ENCODE measurements at regions not wholly inside any gene's neighbourhood (a gene's known extent, or its start where the extent isn't known, plus 50 kb on each side); places are given as distances from the start of the nearest gene placed in this dataset.

GRCh38 chr5:159456722-159457465 is 126.6 kb upstream of the IL12B start:
- no peaks in the 10 kb centered on the region for H3K9me3 Mint-ChIP-seq (ENCODE audit: unreplicated experiment)
- no peak overlapping the region for H3K4me3 Mint-ChIP-seq (ENCODE audit: unreplicated experiment)
- no peak for TF ChIP-seq CTCF (IDR thresholded peaks at IDR 0.05; ENCODE audit: unreplicated experiment)
- H3K27ac Mint-ChIP-seq (ENCODE audit: unreplicated experiment): no peak overlapping the region
- DNase-seq (ENCODE audit: low spot score): no peak
- no peaks in the 10 kb centered on the region for H3K4me1 Mint-ChIP-seq (ENCODE audit: unreplicated experiment)
- H3K36me3 Mint-ChIP-seq (ENCODE audit: low read depth, unreplicated experiment): no peaks in the 10 kb centered on the region
- H3K27me3 Mint-ChIP-seq (ENCODE audit: unreplicated experiment): no peaks in the 10 kb centered on the region

- Mint-ChIP-seq H3K27me3 (ENCODE audit: unreplicated experiment) (no peaks in the 10 kb centered on the region), H3K9me3 (ENCODE audit: unreplicated experiment) (no peaks in the 10 kb centered on the region), H3K36me3 (ENCODE audit: low read depth, unreplicated experiment) (no peaks in the 10 kb centered on the region), H3K4me3 (ENCODE audit: unreplicated experiment) (no peak overlapping the region), H3K4me1 (ENCODE audit: unreplicated experiment) (no peaks in the 10 kb centered on the region), H3K27ac (ENCODE audit: unreplicated experiment) (no peak overlapping the region)
- no peak for DNase-seq (ENCODE audit: low spot score)
- no peak for TF ChIP-seq CTCF (IDR thresholded peaks at IDR 0.05; ENCODE audit: unreplicated experiment)
These were observed 128.0 kb upstream of the IL12B start for GRCh38 chr5:159458217-159458711.

- Mint-ChIP-seq H3K36me3 (ENCODE audit: low read depth, unreplicated experiment) (no peaks in the 10 kb centered on the region), H3K4me3 (ENCODE audit: unreplicated experiment) (no peak overlapping the region), H3K9me3 (ENCODE audit: unreplicated experiment) (no peaks in the 10 kb centered on the region), H3K27ac (ENCODE audit: unreplicated experiment) (no peak overlapping the region), H3K27me3 (ENCODE audit: unreplicated experiment) (no peaks in the 10 kb centered on the region), H3K4me1 (ENCODE audit: unreplicated experiment) (no peaks in the 10 kb centered on the region)
- TF ChIP-seq CTCF (IDR thresholded peaks at IDR 0.05; ENCODE audit: unreplicated experiment): no peak
- DNase-seq (ENCODE audit: low spot score): no peak
These were observed 128.9 kb upstream of the IL12B start for GRCh38 chr5:159459132-159459627.

GRCh38 chr5:159459951-159460538 is 129.8 kb upstream of the IL12B start:
- Mint-ChIP-seq H3K27me3 (ENCODE audit: unreplicated experiment) (no peaks in the 10 kb centered on the region), H3K36me3 (ENCODE audit: low read depth, unreplicated experiment) (no peaks in the 10 kb centered on the region), H3K27ac (ENCODE audit: unreplicated experiment) (no peak overlapping the region), H3K4me1 (ENCODE audit: unreplicated experiment) (no peaks in the 10 kb centered on the region), H3K4me3 (ENCODE audit: unreplicated experiment) (no peak overlapping the region), H3K9me3 (ENCODE audit: unreplicated experiment) (no peaks in the 10 kb centered on the region)
- no peak for TF ChIP-seq CTCF (IDR thresholded peaks at IDR 0.05; ENCODE audit: unreplicated experiment)
- DNase-seq (ENCODE audit: low spot score): no peak
